ENCODE measurements at regions not wholly inside any gene's neighbourhood (a gene's known extent, or its start where the extent isn't known, plus 50 kb on each side); places are given as distances from the start of the nearest gene placed in this dataset.

GRCh38 chr17:51479303-51479702 lies 219.0 kb downstream of the UTP18 start:
- Histone ChIP-seq H4K20me1 (replicated peaks; ENCODE audit: control insufficient read depth, insufficient read depth, low read length) (no peaks in the 10 kb centered on the region), H2AFZ (ENCODE audit: low read depth, low read length) (no peak overlapping the region), H3K9me3 (replicated peaks; ENCODE audit: control insufficient read depth, insufficient read depth, low read depth, low read length) (no peaks in the 10 kb centered on the region; the same call in 1 of the 2 replicates), H3K27me3 (ENCODE audit: control insufficient read depth in 2 of 2, insufficient read depth in 2 of 2, low read length in 2 of 2) (no peaks in the 10 kb centered on the region), H3K9ac (ENCODE audit: insufficient read depth in 1 of 2, low read depth in 2 of 2, low read length in 2 of 2) (no peak overlapping the region), H3K27ac (ENCODE audit: extremely low read depth, low read depth, low read length) (no peak overlapping the region), H3K9me1 (ENCODE audit: control insufficient read depth, insufficient read depth, low read length) (no peaks in the 10 kb centered on the region), H3K4me3 (no peak overlapping the region), H3K36me3 (ENCODE audit: control insufficient read depth, insufficient read depth, low read length) (no peaks in the 10 kb centered on the region), H3K79me2 (ENCODE audit: control insufficient read depth, insufficient read depth, low read length) (no peaks in the 10 kb centered on the region), H3K4me2 (ENCODE audit: insufficient read depth, low read length) (no peak overlapping the region), H3K4me1 (replicated peaks in 1 of 2; ENCODE audit: control insufficient read depth in 2 of 2, insufficient read depth in 2 of 2, low read length in 2 of 2) (no peaks in the 10 kb centered on the region)
- POLR2A ChIA-PET: interaction anchor here (0.8 to 1.0 kb wide), 2 partner anchors 9 to 31 kb away, joined by 3 read pairs; no protein-coding TSS in a partner anchor
- BruUV-seq (replicated peaks): no TSS peak
- ATAC-seq: no peak
- 0% methylated on average over 4 of the region's 4 CpGs for WGBS (ENCODE audit: insufficient coverage, low coverage, missing lambda C conversion rate)
- no peak for DNase-seq (ENCODE audit: extremely low read depth in 1 of 4, low spot score in 3 of 4)
- in situ Hi-C loops (cut with MboI): no loop called here
- intact Hi-C loops (cut with micrococcal nuclease): no loop called here
- CTCF ChIA-PET (ENCODE audit: low intra/inter-chr PET ratio): no interaction called here
- no peak for FAIRE-seq
- TF ChIP-seq CSDE1 (IDR thresholded peaks at IDR 0.05): no peak
- TF ChIP-seq TSHZ1 (CRISPR knock-in tag; IDR thresholded peaks at IDR 0.05): no peak
- no peak for TF ChIP-seq ILF3 (IDR thresholded peaks at IDR 0.05; ENCODE audit: borderline replicate concordance)
- no peak for TF ChIP-seq THRB (CRISPR knock-in tag; conservative IDR thresholded peaks at IDR 0.05)
- TF ChIP-seq HEY1 (CRISPR knock-in tag; IDR thresholded peaks at IDR 0.05; ENCODE audit: borderline replicate concordance): no peak
- TF ChIP-seq E2F4 (CRISPR knock-in tag; IDR thresholded peaks at IDR 0.05; ENCODE audit: low read depth): no peak
- no peak for TF ChIP-seq PURB (CRISPR knock-in tag; IDR thresholded peaks at IDR 0.05; ENCODE audit: low read depth)
- TF ChIP-seq NFIX (CRISPR knock-in tag; IDR thresholded peaks at IDR 0.05; ENCODE audit: low read depth): no peak
- no peak for TF ChIP-seq SIN3B (IDR thresholded peaks at IDR 0.05; ENCODE audit: low read depth)
- no peak for TF ChIP-seq STAT5B (CRISPR knock-in tag; IDR thresholded peaks at IDR 0.05)
- TF ChIP-seq HSF4 (CRISPR knock-in tag; IDR thresholded peaks at IDR 0.05; ENCODE audit: borderline replicate concordance): no peak
- TF ChIP-seq ZNF512 (tag; IDR thresholded peaks at IDR 0.05): no peak
- TF ChIP-seq ZNF280B (CRISPR knock-in tag; IDR thresholded peaks at IDR 0.05): no peak
- no peak for TF ChIP-seq SOX6 (IDR thresholded peaks at IDR 0.05)
- no peak for TF ChIP-seq FOXK1 (CRISPR knock-in tag; IDR thresholded peaks at IDR 0.05; ENCODE audit: borderline replicate concordance)
